GM21390 (cell line): ENCODE measurements at regions not wholly inside any gene's neighbourhood (a gene's known extent, or its start where the extent isn't known, plus 50 kb on each side); places are given as distances from the start of the nearest gene placed in this dataset.
"Not testable (repeated sequence)": the region's sequence is repeated elsewhere in the genome, so short reads cannot be mapped to it uniquely, and the experiment has no call there.

Experiments used
- ATAC-seq: cut with Tn5 transposase; IDR thresholded peaks from one replicate; pipeline ENCODE4 v1.9.1; 2021; ENCODE audit not compliant: unreplicated experiment

DNA sequence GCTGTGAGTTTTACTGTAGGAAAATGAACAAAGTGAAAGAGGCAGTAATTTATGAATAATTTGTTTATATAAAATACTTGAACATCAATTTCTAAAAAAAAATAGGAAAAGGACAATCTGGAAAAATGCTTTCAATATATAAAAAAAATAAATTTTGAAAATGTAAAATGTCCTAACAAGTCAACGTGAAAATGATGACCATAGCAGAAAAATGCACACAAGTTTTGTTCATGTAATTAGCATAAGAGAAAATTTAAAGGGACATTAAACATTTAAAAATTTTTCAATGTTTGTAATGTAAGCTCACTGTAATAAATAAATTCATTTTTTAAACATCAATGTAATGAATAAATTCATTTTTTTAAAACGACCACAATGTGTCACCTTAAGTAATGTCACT is 214.8 kb upstream of the ATXN7L3B start:
- no peak for ATAC-seq

DNA sequence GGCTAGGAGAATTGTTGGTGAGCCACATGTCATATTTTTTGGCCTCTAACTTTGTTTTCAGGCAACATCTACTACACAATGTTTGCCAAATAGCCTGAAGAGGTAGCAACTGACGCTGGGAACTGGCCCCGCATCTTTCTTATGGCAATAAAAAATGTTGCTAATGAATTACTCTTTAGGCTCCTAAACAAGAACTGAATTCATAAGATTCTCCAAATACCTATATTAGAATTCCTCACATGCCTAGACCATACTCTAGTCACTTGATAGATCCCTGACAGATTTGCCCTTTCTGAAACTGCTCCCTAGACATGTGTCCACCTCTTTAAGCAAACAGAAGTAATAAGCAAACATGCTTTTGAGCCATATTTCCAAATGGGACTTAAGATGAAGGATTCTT is 209.0 kb upstream of the ATXN7L3B start:
- ATAC-seq: no peak

DNA sequence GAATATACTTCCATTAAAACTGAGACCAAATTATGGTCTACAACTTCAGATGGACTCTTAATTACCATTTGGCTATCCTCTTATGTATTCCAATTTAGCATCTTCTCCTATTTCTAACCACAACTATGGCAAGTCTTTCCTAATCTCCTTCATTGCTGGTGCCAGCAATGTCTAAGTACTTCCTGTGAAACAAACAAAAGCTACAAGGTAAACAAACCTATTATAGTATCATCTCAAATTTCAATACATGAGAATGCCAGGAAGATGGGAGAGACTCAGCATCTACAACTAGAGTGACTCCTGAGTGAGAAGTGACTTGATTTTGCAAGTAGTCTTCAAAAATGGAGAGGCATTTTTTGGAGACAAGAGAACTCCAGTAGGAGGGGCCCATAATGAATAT is 202.9 kb upstream of the ATXN7L3B start:
- ATAC-seq: no peak

DNA sequence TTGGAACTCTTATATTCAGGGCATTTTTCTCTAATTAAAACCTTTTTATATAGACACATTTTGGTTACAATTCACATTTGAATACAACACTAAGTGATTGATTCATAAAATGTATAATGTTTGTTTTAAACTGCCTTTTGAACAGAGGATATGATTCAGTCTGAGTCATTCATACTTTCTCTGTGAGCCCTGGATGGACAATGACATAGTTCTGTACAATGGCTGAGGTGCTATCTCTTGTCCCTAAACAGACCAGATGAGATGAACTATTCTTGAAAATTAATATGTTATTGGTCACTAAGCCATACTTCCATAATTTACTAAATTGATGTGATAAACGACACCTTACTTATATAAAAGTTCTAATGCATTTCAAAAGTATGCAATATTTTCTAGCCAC is 199.7 kb upstream of the ATXN7L3B start:
- ATAC-seq: no peak

DNA sequence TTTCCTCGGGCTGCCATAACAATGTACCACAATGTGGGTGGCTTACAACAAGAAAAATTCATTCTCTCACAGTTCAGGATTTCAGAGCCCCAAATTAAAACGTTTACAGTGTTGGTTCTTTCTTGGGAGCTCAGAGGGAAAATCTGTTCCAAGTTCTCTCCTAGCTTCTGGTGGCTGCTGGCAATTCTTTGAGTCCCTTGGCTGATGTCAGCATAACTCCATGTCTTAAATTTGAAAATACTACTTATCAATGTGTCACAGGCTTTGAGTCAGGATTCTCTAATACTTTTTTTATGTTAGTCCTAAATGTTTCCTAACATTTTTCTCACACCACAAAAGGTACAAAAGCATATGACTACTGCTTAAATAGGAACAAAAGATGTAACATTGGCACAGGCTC is 198.4 kb upstream of the ATXN7L3B start:
- ATAC-seq: no peak

DNA sequence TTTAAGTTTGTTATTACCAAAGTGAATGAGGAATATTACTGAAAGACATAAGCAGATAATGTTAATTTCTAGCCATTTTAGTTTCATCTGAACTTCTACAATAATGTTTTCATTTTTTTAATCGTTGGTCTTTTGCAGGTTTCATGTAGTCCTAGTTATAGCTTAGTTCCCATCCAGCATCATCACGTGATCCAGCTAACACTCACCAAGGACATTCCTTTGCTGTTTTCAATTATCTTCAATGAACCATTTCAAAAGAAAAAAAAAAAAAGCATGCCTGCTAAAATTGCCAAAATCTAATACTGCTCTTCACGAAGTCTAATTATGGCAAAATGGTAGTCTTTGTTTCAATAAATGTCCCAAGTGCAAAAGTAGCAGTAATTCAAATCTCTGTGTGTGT is 187.7 kb upstream of the ATXN7L3B start:
- ATAC-seq: no peak

DNA sequence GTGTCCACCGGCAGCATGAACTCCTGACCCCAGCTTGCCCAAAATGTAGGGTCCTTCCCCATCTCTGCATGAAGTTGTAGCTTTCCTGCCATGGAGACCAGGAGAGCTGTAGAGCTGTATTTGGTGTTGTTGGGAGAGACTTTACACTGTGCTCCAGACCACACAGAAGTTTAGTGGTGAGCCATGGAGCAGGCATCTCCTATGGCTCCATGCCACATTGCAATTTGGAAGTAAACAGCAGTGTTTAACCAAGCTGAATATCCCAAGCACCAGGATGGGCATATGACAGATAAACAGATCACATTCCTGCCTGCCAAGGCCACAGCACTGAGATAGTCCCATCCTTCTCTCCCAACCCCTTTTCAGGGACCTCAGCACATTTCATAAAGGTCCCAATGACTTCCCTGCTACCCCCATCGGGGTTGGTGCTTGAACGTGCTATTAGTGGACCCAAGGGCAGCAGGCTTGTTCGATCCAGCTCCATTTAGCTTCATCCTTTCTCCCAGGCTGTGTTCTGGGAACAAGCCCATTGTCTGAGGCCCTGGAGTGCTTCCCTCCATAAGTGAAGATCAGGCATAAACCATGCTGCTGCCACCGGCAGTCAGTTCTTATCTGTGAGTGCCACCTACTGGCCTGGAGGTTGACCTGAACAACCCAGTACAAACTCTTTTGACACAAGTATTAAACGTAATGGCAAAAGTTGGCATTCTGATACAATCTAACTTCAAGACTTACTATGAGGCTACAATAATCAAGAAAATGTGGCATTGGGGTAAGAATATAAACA is 172.3 kb upstream of the ATXN7L3B start:
- ATAC-seq: peak; percentile 84

DNA sequence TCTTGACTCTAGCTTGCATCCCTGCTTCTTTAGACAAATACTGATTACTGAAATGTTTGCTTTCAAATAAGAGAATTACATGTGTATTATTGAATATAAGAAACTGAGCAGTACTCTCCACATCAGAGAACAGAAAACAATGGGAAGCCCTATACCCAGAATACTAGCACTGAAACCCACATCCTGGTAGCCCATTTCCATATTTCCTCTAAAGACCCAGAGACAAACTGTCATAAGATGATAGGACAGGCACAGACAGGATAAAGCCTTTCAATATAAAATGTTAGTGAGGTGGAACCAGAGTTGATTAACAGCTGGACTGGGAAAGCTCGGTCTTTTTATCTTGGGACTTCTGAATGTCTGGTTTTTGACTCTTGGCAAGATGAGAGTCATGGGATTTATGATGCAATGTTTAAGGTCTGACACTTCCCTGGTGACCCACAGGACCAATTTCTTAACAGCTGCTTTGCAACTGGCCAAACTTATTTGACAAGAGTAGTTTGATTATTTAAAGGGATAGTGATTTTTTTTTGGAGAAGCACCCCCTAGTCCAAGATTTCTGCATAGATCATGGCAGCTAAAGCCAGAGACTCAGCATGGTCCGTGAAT is 166.9 kb upstream of the ATXN7L3B start:
- no peak for ATAC-seq

DNA sequence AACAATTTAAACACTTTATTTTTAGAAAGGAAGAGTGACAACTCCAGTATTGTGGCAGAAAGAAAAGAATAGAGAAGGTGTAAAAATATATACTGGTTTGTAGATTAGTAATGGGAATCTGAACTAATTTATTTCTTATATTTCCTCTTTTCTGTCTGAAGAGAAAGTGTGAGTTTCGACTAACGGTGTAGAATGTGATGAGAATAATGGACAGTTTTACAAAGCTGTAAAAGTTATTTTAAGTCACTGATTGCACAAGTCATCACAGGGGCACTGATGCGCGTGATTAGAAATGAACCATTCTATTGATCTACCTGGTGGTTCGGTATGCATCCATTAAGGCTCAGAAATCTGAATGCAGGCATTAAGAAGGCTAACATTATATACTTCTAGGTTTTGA is 158.5 kb upstream of the ATXN7L3B start:
- ATAC-seq: no peak

DNA sequence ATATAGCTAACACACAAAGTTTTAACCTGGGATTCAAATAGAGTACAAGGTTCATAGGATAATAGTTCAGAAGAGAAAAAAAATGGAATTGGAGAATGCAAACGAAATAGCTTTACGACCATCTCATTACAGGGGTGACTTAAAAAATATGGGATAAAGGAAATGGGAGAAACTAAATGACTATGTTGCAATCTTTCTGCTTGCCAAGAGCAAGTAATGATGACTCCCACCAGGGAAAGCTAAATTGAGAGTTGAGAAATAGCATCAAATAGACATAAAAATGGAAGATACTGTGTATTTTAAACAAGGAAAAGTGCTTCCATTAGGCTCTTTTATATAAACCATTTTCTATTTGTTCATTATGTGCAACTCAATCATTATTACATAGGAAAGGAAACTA is 155.7 kb upstream of the ATXN7L3B start:
- ATAC-seq: no peak

DNA sequence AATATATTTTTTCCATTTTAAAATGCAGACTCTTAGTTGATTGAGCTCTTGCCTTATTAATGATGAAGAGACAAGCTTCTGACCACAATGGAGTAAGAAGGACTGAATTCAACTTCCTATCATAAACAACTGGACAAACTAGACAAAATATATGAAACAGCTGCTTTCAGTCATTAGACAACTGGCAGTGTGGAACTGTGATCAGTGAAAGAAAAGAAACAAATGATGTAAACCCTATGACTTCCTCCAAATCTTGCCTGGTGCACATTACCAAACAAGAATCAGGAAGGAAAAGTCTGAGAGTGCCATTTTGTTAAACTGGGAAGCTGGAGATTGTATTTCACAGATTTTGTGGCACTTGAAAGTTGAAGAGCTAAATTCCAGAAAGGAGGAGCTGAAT is 154.7 kb upstream of the ATXN7L3B start:
- ATAC-seq: no peak

DNA sequence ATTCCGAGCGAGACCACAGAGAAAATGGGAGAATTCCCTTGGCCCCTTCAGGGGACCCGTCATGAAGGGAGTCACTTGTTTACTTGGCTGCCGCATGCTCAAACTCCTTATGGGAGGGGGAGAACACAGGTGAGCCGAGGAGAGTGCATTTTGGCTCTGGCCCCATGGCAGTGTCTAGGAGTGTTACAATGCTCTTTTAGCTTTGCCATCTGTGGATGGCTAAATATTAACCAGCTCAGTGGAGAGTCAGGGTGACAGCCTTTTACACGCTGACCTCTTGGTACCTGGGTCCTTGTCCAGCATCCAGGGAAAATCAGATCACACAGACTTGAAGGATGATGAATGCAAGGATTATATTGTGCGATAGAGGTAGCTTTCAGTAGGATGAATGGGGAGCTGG is 146.4 kb upstream of the ATXN7L3B start:
- ATAC-seq: no peak

DNA sequence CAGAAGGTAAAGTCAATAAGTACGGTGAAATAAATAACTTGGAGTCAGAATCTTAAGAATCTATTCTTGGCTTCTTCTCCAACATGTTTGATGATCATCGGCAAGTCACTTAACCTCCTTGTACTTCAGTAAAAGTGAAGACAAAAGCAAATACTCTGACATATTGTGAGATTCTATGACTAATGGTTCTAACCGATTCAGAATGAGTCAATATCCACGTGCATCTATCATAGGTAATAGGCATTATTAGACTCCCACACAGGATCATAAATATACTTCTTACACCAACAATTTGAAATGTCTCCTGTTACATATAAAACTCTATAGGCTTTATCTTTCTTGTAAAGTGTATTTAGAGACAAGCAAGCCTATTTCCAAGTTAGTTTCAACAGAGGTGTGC is 144.4 kb upstream of the ATXN7L3B start:
- ATAC-seq: no peak

DNA sequence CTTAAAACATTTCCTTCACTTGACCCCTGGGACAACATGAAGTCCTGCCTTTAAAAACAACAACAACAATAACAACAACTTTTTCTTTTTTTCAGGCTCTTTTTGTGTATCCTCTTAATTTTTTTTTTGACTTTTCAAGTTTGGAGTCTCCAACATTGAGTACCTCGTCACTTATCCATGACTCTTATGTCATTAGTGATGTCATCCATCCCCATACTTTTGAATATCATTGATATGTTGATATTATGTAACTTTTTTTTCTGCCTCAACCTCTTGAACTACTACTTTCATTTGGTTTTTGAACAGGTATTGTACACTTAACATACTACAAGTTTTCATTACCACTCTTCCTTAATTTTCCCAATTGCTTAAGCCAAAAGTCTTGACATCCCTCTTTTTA is 143.0 kb upstream of the ATXN7L3B start:
- no peak for ATAC-seq

DNA sequence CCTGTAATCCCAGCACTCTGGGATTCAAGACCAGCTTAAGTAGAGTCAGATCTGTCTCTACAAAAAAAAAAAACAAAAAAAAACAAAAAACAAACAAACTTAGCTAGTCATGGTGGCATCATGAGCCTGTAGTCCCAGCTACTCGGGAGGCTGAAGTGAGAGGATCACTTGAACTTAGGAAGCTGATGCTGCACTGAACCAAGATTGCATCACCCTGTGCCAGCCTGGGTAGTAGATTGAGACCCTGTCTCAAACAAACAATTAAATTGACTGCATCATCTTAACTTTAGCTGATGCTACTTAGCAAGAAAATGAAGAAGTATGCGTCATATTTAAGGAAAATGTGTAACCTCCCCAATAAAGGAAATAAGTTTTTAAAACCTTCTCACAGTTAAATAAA is 136.6 kb upstream of the ATXN7L3B start:
- no peak for ATAC-seq

DNA sequence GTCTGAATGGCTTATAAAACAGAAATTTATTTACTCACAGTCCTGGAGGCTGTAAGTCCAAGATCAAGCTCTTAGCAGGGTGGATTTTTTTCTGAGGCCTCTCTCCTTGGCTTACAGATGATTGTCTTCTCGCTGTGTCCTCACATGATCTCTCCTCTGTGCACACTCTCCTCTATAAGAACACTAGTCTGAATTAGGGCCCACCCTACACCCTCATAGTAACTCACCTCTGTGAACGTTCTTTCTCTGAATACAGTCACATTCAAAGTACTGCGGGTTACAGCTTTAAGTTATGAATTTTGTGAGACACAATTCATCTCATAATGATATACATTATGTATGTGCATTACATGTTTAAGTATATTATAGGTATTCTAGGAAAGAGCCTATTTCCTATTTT is 135.7 kb upstream of the ATXN7L3B start:
- ATAC-seq: no peak

DNA sequence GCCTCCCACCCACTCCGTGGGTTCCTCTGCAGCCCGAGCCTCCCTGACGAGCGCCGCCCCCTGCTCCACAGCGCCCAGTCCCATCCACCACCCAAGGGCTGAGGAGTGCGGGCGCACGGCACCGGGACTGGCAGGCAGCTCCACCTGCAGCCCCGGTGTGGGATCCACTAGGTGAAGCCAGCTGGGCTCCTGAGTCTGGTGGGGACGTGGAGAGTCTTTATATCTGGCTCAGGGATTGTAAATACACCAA is 134.5 kb upstream of the ATXN7L3B start:
- ATAC-seq: not testable (repeated sequence)

DNA sequence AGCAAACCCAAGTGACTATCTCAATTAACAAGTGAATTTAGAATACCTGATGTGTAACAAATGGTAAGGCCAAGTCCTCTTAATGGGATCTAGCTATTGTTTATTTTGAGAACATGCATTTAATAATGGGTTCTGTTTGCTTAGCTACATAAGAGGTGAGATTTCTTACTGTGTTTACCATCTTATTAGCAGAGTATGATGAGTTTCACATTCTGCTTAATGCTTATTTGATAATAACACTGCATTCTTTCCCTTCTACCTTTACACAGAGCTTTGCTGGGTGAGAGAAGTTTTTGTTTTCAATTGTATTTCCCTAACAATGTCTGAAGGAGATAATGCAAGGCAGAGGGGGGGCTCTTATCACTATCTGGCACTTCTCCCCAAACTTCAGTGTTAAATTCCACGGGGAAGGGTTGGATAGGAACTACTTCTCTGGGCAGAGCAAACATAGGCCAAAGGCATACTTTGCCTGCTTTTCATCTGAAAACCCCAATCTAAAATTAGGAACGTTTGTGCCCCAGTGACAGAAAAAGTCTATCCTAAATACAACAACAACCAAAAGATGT is 129.0 kb upstream of the ATXN7L3B start:
- ATAC-seq: no peak

DNA sequence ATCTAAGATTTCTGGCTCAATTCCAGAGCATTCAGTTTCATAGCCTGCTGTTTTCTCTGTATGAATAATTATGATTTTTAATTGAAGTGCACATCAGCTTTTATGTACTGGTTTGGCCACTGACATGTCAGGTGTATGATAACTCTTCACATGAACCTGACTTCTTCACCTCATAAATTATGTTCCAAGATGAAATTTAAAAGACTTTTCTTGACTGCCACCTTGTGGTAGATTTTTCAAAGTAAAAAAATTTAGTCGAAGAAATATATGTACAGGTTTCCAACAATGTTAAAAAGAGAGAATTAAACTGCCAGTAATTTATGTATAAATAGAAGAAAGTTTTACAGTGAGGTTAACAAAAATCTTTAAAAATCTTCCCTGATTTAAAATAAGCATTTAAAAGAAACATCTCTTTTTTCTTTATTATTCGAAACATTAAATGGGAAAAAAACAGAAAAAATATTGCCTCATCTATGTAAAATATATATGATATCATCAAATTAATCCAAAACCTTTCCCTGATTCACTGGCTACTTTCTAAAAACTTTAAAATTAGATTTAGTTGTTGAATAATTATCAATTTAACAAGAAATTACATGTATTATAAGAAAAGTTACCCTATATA is 124.9 kb upstream of the ATXN7L3B start:
- ATAC-seq: no peak

DNA sequence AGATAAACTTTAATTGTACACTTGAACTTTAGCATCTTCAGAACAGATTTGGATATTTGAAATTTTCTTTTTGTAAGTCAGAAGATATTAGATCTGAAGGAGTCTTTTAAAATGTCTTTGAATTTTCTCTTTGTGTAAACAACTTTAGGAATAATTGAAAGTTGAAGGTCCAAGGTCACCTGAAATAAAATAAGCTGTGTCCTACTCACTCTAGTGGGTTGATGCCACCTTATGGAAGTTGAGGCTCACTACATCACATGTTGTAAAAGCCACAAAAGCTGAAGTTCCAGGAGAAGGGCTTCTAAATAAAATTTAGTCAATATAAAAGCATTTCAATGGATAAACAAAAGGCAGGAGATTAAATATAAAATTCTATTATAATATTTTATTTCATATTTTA is 122.0 kb upstream of the ATXN7L3B start:
- peak; percentile 76 for ATAC-seq

DNA sequence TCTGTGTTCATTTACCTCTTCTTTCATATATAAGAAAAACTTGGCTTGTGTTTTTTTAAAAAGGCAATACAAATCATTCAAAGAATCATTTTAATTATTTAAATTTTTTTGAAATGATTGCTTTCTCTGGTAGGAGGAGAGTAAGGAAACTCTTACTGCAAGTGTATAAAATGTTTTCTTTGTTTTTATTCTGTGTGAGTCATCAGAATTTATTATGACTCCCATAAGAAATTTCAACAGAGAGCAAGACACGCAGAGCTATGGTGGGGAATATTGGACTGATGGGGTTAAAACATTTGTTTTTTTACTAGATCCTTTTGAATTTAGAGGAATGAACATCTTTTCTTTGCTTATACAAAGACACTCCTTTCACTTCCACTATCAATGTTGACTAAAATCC is 119.1 kb upstream of the ATXN7L3B start:
- no peak for ATAC-seq

DNA sequence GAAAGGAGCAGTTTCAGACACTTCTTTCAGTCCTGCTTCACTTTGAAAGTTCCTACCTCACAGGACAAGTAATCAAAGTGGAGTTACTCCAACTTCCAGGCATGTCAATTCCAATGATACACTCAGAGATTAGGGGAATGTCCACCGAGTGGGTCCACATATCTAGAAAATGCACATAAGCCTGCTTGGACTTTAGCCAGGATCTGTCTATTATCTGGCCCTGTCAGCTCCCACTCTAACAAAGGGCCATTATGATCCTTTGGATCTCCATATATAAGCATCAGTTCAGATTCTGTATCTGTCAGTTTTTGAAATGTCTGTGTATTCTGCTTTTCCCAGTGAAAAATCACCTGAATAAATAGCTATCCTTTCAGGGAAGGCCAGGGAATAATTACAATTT is 112.9 kb upstream of the ATXN7L3B start:
- no peak for ATAC-seq
